ENCODE measurements at regions not wholly inside any gene's neighbourhood (a gene's known extent, or its start where the extent isn't known, plus 50 kb on each side); places are given as distances from the start of the nearest gene placed in this dataset.
"Not testable (repeated sequence)": the region's sequence is repeated elsewhere in the genome, so short reads cannot be mapped to it uniquely, and the experiment has no call there.

DNA sequence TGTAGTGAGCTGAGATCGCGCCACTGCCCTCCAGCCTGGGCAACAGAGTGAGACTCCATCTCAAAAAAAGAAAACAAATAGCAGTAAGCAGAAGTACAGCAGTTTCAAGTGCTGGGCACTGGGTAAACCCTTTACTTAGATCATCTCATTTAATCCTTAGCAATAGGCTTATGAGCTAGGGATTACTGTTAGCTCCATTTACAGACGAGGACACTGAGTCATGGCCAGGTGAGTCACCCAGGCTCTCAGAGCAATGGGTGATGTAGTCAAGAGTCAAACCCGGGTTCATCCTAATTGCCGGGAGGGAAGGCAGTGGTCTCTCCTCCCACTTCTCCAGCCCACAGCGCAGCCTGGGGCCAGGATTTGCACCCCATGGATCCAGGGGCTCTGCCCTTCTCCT, 473.6 kb downstream of the TP53TG3F start:
- TF ChIP-seq, protein P1, sequence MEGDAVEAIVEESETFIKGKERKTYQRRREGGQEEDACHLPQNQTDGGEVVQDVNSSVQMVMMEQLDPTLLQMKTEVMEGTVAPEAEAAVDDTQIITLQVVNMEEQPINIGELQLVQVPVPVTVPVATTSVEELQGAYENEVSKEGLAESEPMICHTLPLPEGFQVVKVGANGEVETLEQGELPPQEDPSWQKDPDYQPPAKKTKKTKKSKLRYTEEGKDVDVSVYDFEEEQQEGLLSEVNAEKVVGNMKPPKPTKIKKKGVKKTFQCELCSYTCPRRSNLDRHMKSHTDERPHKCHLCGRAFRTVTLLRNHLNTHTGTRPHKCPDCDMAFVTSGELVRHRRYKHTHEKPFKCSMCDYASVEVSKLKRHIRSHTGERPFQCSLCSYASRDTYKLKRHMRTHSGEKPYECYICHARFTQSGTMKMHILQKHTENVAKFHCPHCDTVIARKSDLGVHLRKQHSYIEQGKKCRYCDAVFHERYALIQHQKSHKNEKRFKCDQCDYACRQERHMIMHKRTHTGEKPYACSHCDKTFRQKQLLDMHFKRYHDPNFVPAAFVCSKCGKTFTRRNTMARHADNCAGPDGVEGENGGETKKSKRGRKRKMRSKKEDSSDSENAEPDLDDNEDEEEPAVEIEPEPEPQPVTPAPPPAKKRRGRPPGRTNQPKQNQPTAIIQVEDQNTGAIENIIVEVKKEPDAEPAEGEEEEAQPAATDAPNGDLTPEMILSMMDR (IDR thresholded peaks at IDR 0.05; ENCODE audit: insufficient read depth, low read length, poor library complexity, severe bottlenecking): not testable (repeated sequence)
- TF ChIP-seq EZH2phosphoT487 (conservative IDR thresholded peaks at IDR 0.05; ENCODE audit: low read length): not testable (repeated sequence)
